Spleen (tissue), 7 donors: ENCODE measurements at regions not wholly inside any gene's neighbourhood (a gene's known extent, or its start where the extent isn't known, plus 50 kb on each side); places are given as distances from the start of the nearest gene placed in this dataset.

Experiments
- POLR2A ChIP-seq, 3 donors: fragments of 450-650 bp; IDR thresholded peaks; one replicate each; pipeline ENCODE4 v1.5.1; 2017; ENCODE audit warnings: antibody characterized with exemption in 3 of 3, mild to moderate bottlenecking in 1 of 3
- POLR2AphosphoS5 ChIP-seq, 3 donors: sonication (generic); formaldehyde crosslinking; IDR thresholded peaks; one replicate each; pipeline ENCODE4 v1.5.1; 2017; ENCODE audit warnings: antibody characterized with exemption in 3 of 3
- TF ChIP-seq, protein P1 (sequence below), 11 experiments: fragments of 200-600 bp in 7 of 11; fragments of 450-650 bp in 4 of 11; sonication (generic) in 4 of 11; IDR thresholded peaks in 8 of 11; conservative IDR thresholded peaks in 3 of 11; 1 replicate in 7 of 11; 2 replicates in 4 of 11; pipeline versions ENCODE4 v1.4.0 to v1.8.0; 2016 to 2021; ENCODE audit warnings: antibody characterized with exemption in 11 of 11, inconsistent platforms in 4 of 11, mild to moderate bottlenecking in 1 of 11
- donor health status: DM: no; HTN: no; CAD: no; lungs with moderate emphysema.
- donor health status: DM: no; HTN: no; CAD: no.
- donor health status: DM: no; HTN: no; CAD: no.

DNA sequence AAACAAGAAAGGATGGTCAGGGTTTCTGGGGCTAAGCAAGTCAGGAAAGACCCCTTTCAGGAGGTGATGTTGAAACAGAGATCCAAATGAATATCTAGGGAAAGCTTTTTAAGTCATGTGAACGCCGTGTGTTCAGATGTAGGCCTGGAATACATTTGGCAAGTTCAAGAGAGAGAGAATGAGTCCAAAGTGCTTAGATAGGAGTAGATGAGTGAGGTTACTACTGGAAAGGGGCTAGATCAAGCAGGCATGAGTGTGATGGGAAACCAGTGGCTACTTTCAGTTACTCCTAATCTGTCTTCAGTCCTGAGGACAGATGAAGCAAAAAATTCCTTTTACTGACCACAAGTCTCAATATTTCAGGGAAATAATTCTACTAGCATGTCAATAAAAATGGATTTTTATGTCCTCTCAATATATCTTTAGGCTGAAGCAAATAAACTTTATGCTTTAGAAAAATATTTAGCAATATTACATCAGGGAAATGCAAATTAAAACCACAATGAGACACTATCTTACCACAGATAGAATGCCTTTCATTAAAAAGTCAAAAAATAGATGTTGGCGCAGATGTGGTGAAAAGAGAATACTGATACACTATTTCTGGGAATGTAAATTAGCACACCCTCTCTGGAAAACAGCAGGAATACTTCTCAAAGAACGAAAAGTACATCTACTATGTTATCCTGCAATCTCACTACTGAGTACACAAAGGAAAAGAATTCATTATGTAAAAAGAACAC, 1085.0 kb upstream of the TENM4 start:
- TF ChIP-seq, protein P1, sequence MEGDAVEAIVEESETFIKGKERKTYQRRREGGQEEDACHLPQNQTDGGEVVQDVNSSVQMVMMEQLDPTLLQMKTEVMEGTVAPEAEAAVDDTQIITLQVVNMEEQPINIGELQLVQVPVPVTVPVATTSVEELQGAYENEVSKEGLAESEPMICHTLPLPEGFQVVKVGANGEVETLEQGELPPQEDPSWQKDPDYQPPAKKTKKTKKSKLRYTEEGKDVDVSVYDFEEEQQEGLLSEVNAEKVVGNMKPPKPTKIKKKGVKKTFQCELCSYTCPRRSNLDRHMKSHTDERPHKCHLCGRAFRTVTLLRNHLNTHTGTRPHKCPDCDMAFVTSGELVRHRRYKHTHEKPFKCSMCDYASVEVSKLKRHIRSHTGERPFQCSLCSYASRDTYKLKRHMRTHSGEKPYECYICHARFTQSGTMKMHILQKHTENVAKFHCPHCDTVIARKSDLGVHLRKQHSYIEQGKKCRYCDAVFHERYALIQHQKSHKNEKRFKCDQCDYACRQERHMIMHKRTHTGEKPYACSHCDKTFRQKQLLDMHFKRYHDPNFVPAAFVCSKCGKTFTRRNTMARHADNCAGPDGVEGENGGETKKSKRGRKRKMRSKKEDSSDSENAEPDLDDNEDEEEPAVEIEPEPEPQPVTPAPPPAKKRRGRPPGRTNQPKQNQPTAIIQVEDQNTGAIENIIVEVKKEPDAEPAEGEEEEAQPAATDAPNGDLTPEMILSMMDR (IDR thresholded peaks at IDR 0.05 in 8 of 11, conservative IDR thresholded peaks at IDR 0.05 in 3 of 11): no peak
- no peak for TF ChIP-seq POLR2A (IDR thresholded peaks at IDR 0.05)
- TF ChIP-seq POLR2AphosphoS5 (IDR thresholded peaks at IDR 0.05): no peak
